ENCODE measurements at regions not wholly inside any gene's neighbourhood (a gene's known extent, or its start where the extent isn't known, plus 50 kb on each side); places are given as distances from the start of the nearest gene placed in this dataset.

GRCh38 chr18:66344227-66344626 lies 259.7 kb downstream of the CDH19 start:
- Histone ChIP-seq H3K4me3 (no peak overlapping the region), H3K27ac (no peak overlapping the region), H3K27me3 (replicated peaks in 1 of 7) (no peaks in the 10 kb centered on the region), H3K36me3 (no peaks in the 10 kb centered on the region), H3K4me1 (no peaks in the 10 kb centered on the region), H3K9me3 (peaks cover 0 to 3% (median 0%) of the 10 kb centered on the region in 8 donors)
- TF ChIP-seq POLR2A (IDR thresholded peaks at IDR 0.05): no peak
- no peak for TF ChIP-seq CTCF (IDR thresholded peaks at IDR 0.05 in 8 of 11, conservative IDR thresholded peaks at IDR 0.05 in 3 of 11)
- TF ChIP-seq POLR2AphosphoS5 (IDR thresholded peaks at IDR 0.05): no peak
- WGBS, 5 donors: 52 to 86% (median 57%) methylated on average over 2 of the region's 2 CpGs
- intact Hi-C loops (cut with DNase I; ENCODE audit: low total_unique reads): loop anchor here (10.0 kb wide), 1 partner anchor 59 kb away; no protein-coding TSS in a partner anchor
- DNase-seq: no peak

- intact Hi-C loops (cut with DNase I; ENCODE audit: low total_unique reads): loop anchor here (10.0 kb wide), 1 partner anchor 58 kb away; no protein-coding TSS in a partner anchor
- Histone ChIP-seq H3K27me3 (replicated peaks in 1 of 7) (no peaks in the 10 kb centered on the region), H3K27ac (no peak overlapping the region), H3K4me1 (no peaks in the 10 kb centered on the region), H3K9me3 (peaks cover 0 to 7% (median 0%) of the 10 kb centered on the region in 8 donors), H3K36me3 (no peaks in the 10 kb centered on the region), H3K4me3 (no peak overlapping the region)
- no peak for DNase-seq
- TF ChIP-seq POLR2A (IDR thresholded peaks at IDR 0.05) (no peak), POLR2AphosphoS5 (IDR thresholded peaks at IDR 0.05) (no peak), CTCF (IDR thresholded peaks at IDR 0.05 in 8 of 11, conservative IDR thresholded peaks at IDR 0.05 in 3 of 11) (no peak)
Measured at GRCh38 chr18:66342577-66342976, 261.3 kb downstream of the CDH19 start.

GRCh38 chr18:66334534-66334933 lies 269.4 kb downstream of the CDH19 start:
- intact Hi-C loops (cut with DNase I; ENCODE audit: low total_unique reads): no loop called here
- H3K4me3 ChIP-seq: no peak overlapping the region
- WGBS, 5 donors: 56 to 90% (median 65%) methylated on average over 1 of the region's 1 CpG
- H3K4me1 ChIP-seq: no peaks in the 10 kb centered on the region
- no peaks in the 10 kb centered on the region for H3K27me3 ChIP-seq (replicated peaks in 1 of 7)
- no peak for TF ChIP-seq POLR2A (IDR thresholded peaks at IDR 0.05)
- no peak for TF ChIP-seq CTCF (IDR thresholded peaks at IDR 0.05 in 8 of 11, conservative IDR thresholded peaks at IDR 0.05 in 3 of 11)
- TF ChIP-seq POLR2AphosphoS5 (IDR thresholded peaks at IDR 0.05): no peak
- no peaks in the 10 kb centered on the region for H3K36me3 ChIP-seq
- H3K27ac ChIP-seq: no peak overlapping the region
- DNase-seq: no peak
- peaks cover 0 to 16% (median 0%) of the 10 kb centered on the region in 8 donors for H3K9me3 ChIP-seq

GRCh38 chr18:66329716-66330115 lies 274.2 kb downstream of the CDH19 start:
- Histone ChIP-seq H3K4me3 (no peak overlapping the region), H3K27ac (no peak overlapping the region), H3K36me3 (no peaks in the 10 kb centered on the region), H3K4me1 (no peaks in the 10 kb centered on the region), H3K9me3 (no peaks in the 10 kb centered on the region), H3K27me3 (replicated peaks in 1 of 7) (no peaks in the 10 kb centered on the region)
- intact Hi-C loops (cut with DNase I; ENCODE audit: low total_unique reads): no loop called here
- 62 to 74% (median 66%) methylated on average over 1 of the region's 1 CpG for WGBS, 5 donors
- DNase-seq: no peak
- TF ChIP-seq POLR2A (IDR thresholded peaks at IDR 0.05) (no peak), CTCF (IDR thresholded peaks at IDR 0.05 in 8 of 11, conservative IDR thresholded peaks at IDR 0.05 in 3 of 11) (no peak), POLR2AphosphoS5 (IDR thresholded peaks at IDR 0.05) (no peak)
